Vagina (tissue), 2 donors: ENCODE measurements at regions not wholly inside any gene's neighbourhood (a gene's known extent, or its start where the extent isn't known, plus 50 kb on each side); places are given as distances from the start of the nearest gene placed in this dataset.

Experiments used
- DNase-seq, 2 donors: peaks; one replicate each; pipeline ENCODE4 v3.0.0-alpha.2; 2017; ENCODE audit errors: extremely low spot score in 2 of 2
- H3K27ac ChIP-seq: fragments of 200-600 bp; sonication (generic); one replicate; pipeline ENCODE4 v1.5.1; 2019
- H3K27me3 ChIP-seq: fragments of 200-600 bp; sonication (generic); one replicate; pipeline ENCODE4 v1.5.1; 2019
- H3K36me3 ChIP-seq, 2 donors: fragments of 200-600 bp; sonication (generic); one replicate each; pipeline ENCODE4 v1.5.1; 2017 to 2019
- H3K4me1 ChIP-seq: fragments of 200-600 bp; sonication (generic); one replicate; pipeline ENCODE4 v1.5.1; 2019
- H3K4me3 ChIP-seq, 2 donors: fragments of 200-600 bp; sonication (generic); 1 replicate in 1 of 2; 2 replicates in 1 of 2; pipeline ENCODE4 v1.5.1; 2016 to 2019
- H3K9me3 ChIP-seq: fragments of 200-600 bp; sonication (generic); one replicate; pipeline ENCODE4 v1.5.1; 2019
- POLR2A ChIP-seq, 2 donors: fragments of 450-650 bp; IDR thresholded peaks; one replicate each; pipeline ENCODE4 v1.6.1; 2017; ENCODE audit warnings: antibody characterized with exemption in 2 of 2, mild to moderate bottlenecking in 2 of 2, moderate library complexity in 2 of 2
- POLR2AphosphoS5 ChIP-seq, 2 donors: sonication (generic); formaldehyde crosslinking; IDR thresholded peaks; one replicate each; pipeline ENCODE4 v1.9.0; 2017; ENCODE audit warnings: antibody characterized with exemption in 2 of 2, mild to moderate bottlenecking in 2 of 2, low read depth in 1 of 2; ENCODE audit not compliant: insufficient read depth in 1 of 2
- intact Hi-C: fragments of 100-400 bp; cut with DNase I; formaldehyde crosslinking; loops from one replicate; pipeline ENCODE4 v1.15.1; 2023
- TF ChIP-seq, protein P1 (sequence below), 3 experiments: fragments of 450-650 bp in 2 of 3; fragments of 200-600 bp in 1 of 3; sonication (generic) in 1 of 3; IDR thresholded peaks; one replicate each; pipeline ENCODE4 v1.5.1; 2017 to 2019; ENCODE audit warnings: antibody characterized with exemption in 3 of 3, mild to moderate bottlenecking in 2 of 3, moderate library complexity in 2 of 3

DNA sequence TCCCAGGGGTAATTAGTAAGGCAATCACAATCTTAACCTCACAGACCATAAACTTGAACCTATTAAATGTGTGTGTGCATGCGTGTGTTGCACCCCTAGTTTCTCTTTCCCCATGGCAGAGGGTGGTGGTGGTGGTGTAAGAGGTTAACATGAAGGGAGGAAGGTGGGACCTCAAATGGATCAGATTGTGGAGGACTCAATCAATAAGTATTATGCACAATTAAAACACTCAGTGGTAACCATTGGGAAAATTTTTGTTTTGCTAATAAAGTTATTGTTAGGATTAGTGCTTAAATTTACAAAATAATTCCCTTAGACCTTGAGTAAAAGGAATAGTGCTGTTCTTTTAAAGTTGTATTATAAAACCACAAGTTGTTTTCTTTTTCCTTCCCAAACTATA is 283.0 kb downstream of the OLFM3 start:
- intact Hi-C loops, result no loop called here
- no peak for DNase-seq
- no peak overlapping the region for H3K27ac ChIP-seq
- no peak overlapping the region for H3K4me3 ChIP-seq
- TF ChIP-seq POLR2AphosphoS5 (IDR thresholded peaks at IDR 0.05; ENCODE audit: insufficient read depth in 1 of 2, low read depth in 1 of 2) (no peak), POLR2A (IDR thresholded peaks at IDR 0.05) (no peak)
- TF ChIP-seq, protein P1, sequence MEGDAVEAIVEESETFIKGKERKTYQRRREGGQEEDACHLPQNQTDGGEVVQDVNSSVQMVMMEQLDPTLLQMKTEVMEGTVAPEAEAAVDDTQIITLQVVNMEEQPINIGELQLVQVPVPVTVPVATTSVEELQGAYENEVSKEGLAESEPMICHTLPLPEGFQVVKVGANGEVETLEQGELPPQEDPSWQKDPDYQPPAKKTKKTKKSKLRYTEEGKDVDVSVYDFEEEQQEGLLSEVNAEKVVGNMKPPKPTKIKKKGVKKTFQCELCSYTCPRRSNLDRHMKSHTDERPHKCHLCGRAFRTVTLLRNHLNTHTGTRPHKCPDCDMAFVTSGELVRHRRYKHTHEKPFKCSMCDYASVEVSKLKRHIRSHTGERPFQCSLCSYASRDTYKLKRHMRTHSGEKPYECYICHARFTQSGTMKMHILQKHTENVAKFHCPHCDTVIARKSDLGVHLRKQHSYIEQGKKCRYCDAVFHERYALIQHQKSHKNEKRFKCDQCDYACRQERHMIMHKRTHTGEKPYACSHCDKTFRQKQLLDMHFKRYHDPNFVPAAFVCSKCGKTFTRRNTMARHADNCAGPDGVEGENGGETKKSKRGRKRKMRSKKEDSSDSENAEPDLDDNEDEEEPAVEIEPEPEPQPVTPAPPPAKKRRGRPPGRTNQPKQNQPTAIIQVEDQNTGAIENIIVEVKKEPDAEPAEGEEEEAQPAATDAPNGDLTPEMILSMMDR (IDR thresholded peaks at IDR 0.05), result no peak
- no peaks in the 10 kb centered on the region for H3K27me3 ChIP-seq
- H3K4me1 ChIP-seq, result no peaks in the 10 kb centered on the region
- no peaks in the 10 kb centered on the region for H3K36me3 ChIP-seq
- no peaks in the 10 kb centered on the region for H3K9me3 ChIP-seq

DNA sequence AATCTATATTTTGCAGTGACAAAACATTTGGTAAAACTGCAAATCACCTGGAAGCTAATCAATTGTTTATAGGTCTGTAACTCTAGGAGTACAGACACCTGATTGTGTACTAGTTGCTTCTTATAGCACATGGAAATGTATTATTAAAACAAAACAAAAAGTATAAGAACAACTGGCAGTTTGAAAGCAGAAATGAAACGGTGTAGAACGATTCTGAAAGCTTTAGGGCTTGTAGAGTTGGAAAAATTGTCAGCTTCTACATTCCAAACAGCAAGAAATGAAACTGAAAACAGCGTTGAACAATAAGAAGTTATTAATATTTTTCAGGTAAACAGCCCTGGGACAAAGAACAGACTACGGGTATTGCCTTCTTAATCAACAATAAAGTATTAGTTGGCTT is 273.3 kb downstream of the OLFM3 start:
- TF ChIP-seq POLR2A (IDR thresholded peaks at IDR 0.05) (no peak), POLR2AphosphoS5 (IDR thresholded peaks at IDR 0.05; ENCODE audit: insufficient read depth in 1 of 2, low read depth in 1 of 2) (no peak)
- TF ChIP-seq, protein P1 (IDR thresholded peaks at IDR 0.05), result no peak
- Histone ChIP-seq H3K36me3 (no peaks in the 10 kb centered on the region), H3K4me3 (no peak overlapping the region), H3K27ac (no peak overlapping the region), H3K4me1 (no peaks in the 10 kb centered on the region), H3K27me3 (no peaks in the 10 kb centered on the region), H3K9me3 (no peaks in the 10 kb centered on the region)
- intact Hi-C loops, result no loop called here
- no peak for DNase-seq

DNA sequence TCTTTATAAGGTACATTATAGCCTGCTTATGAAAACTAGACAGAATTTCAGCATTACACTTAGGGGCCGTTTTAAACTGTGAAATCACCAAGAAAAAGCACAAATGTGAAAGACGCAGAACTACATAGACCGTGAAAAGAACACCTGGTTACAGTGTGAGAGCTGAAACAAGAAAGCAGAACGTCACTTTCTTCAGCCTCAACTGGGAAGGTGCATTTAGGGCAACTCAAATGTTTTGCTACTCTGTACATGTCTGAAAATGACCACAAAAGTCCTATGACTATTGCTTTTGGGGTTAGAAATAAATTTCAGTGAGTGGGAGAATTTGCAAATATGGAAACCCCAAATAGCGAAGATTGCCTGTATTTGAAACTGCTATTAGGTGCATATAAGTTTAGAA is 268.7 kb downstream of the OLFM3 start:
- H3K4me3 ChIP-seq, result no peak overlapping the region
- no peak overlapping the region for H3K27ac ChIP-seq
- no peaks in the 10 kb centered on the region for H3K4me1 ChIP-seq
- TF ChIP-seq POLR2AphosphoS5 (IDR thresholded peaks at IDR 0.05; ENCODE audit: insufficient read depth in 1 of 2, low read depth in 1 of 2) (no peak), POLR2A (IDR thresholded peaks at IDR 0.05) (no peak)
- TF ChIP-seq, protein P1 (IDR thresholded peaks at IDR 0.05), result no peak
- no peaks in the 10 kb centered on the region for H3K9me3 ChIP-seq
- no peaks in the 10 kb centered on the region for H3K27me3 ChIP-seq
- no peak for DNase-seq
- no peaks in the 10 kb centered on the region for H3K36me3 ChIP-seq
- intact Hi-C loops, result no loop called here

DNA sequence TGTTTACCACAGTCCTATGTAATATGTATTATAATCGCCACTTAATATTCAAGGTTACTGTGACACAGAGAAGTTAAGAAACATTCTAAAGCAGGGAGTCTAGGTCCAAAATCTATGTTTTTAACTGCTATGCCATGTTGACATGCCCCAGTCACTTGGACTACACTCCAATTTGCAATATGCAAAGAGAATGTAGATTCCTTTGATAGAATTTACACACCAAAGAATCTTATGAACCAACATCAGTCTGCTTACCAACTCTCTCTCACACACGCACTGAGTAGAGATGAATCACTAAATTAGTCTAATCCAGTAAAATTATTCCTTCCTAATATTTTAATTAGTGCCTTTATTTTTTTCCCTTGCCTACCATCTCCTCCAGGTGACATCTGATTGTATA is 266.2 kb downstream of the OLFM3 start:
- TF ChIP-seq, protein P1 (IDR thresholded peaks at IDR 0.05), result no peak
- no peak for TF ChIP-seq POLR2AphosphoS5 (IDR thresholded peaks at IDR 0.05; ENCODE audit: insufficient read depth in 1 of 2, low read depth in 1 of 2)
- no peak for TF ChIP-seq POLR2A (IDR thresholded peaks at IDR 0.05)
- no peak overlapping the region for H3K27ac ChIP-seq
- no peak for DNase-seq
- H3K4me3 ChIP-seq, result no peak overlapping the region
- no peaks in the 10 kb centered on the region for H3K4me1 ChIP-seq
- H3K27me3 ChIP-seq, result no peaks in the 10 kb centered on the region
- no peaks in the 10 kb centered on the region for H3K36me3 ChIP-seq
- intact Hi-C loops, result no loop called here
- H3K9me3 ChIP-seq, result no peaks in the 10 kb centered on the region

DNA sequence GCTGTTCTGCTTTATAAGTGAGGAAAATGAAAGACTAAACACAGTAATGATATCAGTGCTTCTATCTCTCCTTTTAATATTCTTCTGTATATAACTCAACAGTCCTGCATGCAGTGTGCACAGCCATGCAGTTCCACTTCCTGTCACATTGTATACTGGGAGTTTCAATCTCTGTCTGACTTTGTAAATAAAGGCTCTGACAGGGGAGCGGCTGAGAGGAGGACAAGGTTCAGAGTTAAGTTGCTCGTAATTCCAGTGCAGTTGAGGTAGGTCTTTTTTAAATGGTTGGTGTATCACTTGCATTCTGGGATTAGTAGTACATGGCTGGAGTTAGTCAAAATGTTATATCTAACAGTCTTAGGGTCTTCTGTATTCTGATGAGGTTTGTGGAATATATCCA is 264.5 kb downstream of the OLFM3 start:
- H3K9me3 ChIP-seq, result no peaks in the 10 kb centered on the region
- intact Hi-C loops, result no loop called here

More for the DNA sequence above, 264.5 kb downstream of the OLFM3 start:
- Histone ChIP-seq H3K36me3 (no peaks in the 10 kb centered on the region), H3K4me3 (no peak overlapping the region), H3K4me1 (no peaks in the 10 kb centered on the region), H3K27ac (no peak overlapping the region), H3K27me3 (no peaks in the 10 kb centered on the region)
- TF ChIP-seq, protein P1 (IDR thresholded peaks at IDR 0.05), result no peak
- TF ChIP-seq POLR2A (IDR thresholded peaks at IDR 0.05) (no peak), POLR2AphosphoS5 (IDR thresholded peaks at IDR 0.05; ENCODE audit: insufficient read depth in 1 of 2, low read depth in 1 of 2) (no peak)
- no peak for DNase-seq
